Skeletal muscle satellite cell (primary cell): ENCODE measurements at regions not wholly inside any gene's neighbourhood (a gene's known extent, or its start where the extent isn't known, plus 50 kb on each side); places are given as distances from the start of the nearest gene placed in this dataset. TPM values are rescaled to one million over a fixed set of nuclear protein-coding genes. Genes with fewer than 3 reads are reported as not detected.
"Not testable (repeated sequence)": the region's sequence is repeated elsewhere in the genome, so short reads cannot be mapped to it uniquely, and the experiment has no call there.

ENCODE experiments used
- H3K27me3 ChIP-seq: 2 replicates; pipeline ENCODE4 v1.7.0; 2013; ENCODE audit warnings: low read length; ENCODE audit not compliant: control insufficient read depth, insufficient read depth
- H3K36me3 ChIP-seq: 2 replicates; pipeline ENCODE4 v1.7.0; 2013; ENCODE audit warnings: mild to moderate bottlenecking, control low read depth, low read length; ENCODE audit not compliant: insufficient read depth
- H3K4me1 ChIP-seq: 2 replicates; pipeline ENCODE4 v1.7.0; 2013; ENCODE audit warnings: low read length; ENCODE audit not compliant: control insufficient read depth, insufficient read depth
- H3K4me2 ChIP-seq: 2 replicates; pipeline ENCODE4 v1.7.0; 2013; ENCODE audit warnings: mild to moderate bottlenecking, low read length
- H3K4me3 ChIP-seq: 2 replicates; pipeline ENCODE4 v1.7.0; 2013; ENCODE audit warnings: low read length
- H3K9ac ChIP-seq: 2 replicates; pipeline ENCODE4 v1.7.0; 2013; ENCODE audit warnings: mild to moderate bottlenecking, low read depth, low read length, moderate library complexity
- H3K9me3 ChIP-seq: replicated peaks from 2 replicates; pipeline ENCODE4 v1.7.0; 2013; ENCODE audit warnings: mild to moderate bottlenecking, control low read depth, low read length
- small RNA-seq: library from RNA; depleted of rRNA; stranded (forward); fragments of <200 nt; gene quantifications from one replicate; pipeline ENCODE3, GENCODE V24; 2012

GRCh38 chr11:71780771-71781170, 52.2 kb upstream of the DEFB108B start:
- H3K9ac ChIP-seq, H3K36me3 ChIP-seq, H3K9me3 ChIP-seq, H3K4me2 ChIP-seq, H3K4me1 ChIP-seq, H3K4me3 ChIP-seq, H3K27me3 ChIP-seq: not testable (repeated sequence)

GRCh38 chr11:71781491-71781890, 51.5 kb upstream of the DEFB108B start:
- not testable (repeated sequence) for H3K9ac ChIP-seq, H3K27me3 ChIP-seq, H3K4me3 ChIP-seq, H3K36me3 ChIP-seq, H3K4me1 ChIP-seq, H3K4me2 ChIP-seq, H3K9me3 ChIP-seq

- H3K4me1 ChIP-seq, H3K9me3 ChIP-seq, H3K9ac ChIP-seq, H3K36me3 ChIP-seq, H3K27me3 ChIP-seq, H3K4me3 ChIP-seq, H3K4me2 ChIP-seq: not testable (repeated sequence)
These were observed 50.7 kb upstream of the DEFB108B start for GRCh38 chr11:71782229-71782861.

- not testable (repeated sequence) for H3K4me3 ChIP-seq, H3K9ac ChIP-seq, H3K4me2 ChIP-seq, H3K27me3 ChIP-seq, H3K36me3 ChIP-seq, H3K4me1 ChIP-seq, H3K9me3 ChIP-seq
These were observed 49.8 kb upstream of the DEFB108B start for GRCh38 chr11:71783191-71783590.

Small RNAs in the stretch of these regions (small RNA-seq; reads per million reads assigned to genes)
- gene SNRPCP14: not detected
